NCI-H82 (cell line): ENCODE measurements at regions not wholly inside any gene's neighbourhood (a gene's known extent, or its start where the extent isn't known, plus 50 kb on each side); places are given as distances from the start of the nearest gene placed in this dataset.
"Not testable (repeated sequence)": the region's sequence is repeated elsewhere in the genome, so short reads cannot be mapped to it uniquely, and the experiment has no call there.

Experiments
- DNase-seq: peaks from one replicate; lab custom pipeline; 2025; lab: John Stamatoyannopoulos, UW

DNA sequence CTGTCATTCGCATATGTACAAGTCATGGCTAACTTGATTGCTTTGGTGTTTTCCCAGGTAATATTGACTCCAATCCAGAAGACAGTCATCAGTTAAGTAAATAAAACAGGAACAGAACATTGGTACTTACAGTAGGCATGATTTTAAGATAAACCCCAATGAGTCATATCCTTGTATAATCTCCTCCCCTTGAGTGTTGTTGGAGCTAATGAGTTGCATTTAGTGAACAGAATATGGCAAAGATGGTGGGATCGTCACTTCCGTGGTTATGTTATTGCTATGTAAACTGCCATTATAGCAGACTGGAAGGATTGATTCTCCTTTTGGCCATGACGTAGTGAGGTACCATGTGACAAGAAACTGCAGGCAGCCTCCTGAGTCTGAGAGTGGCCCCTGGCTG lies 102.2 kb downstream of the TMX1 start:
- DNase-seq: no peak

DNA sequence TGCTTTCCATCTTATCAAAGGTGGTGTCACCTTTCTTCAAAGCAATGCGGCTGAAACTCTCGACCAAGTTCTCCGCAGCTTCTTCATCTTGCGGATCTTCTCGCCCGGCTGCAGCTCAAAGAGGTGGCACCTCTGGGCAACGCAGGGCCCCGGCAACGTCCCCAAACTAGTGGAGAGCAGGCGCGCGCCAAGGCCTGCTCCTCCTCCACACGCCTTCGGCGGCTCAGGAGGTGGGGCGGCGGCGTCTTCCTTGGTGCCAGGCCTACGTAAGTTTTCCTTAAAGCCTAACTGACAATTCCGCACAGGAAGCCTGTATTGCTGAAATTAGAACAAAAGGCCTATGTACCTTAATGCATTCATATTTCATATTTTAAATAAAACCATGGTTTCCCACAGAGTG lies 112.0 kb downstream of the TMX1 start:
- no peak for DNase-seq

DNA sequence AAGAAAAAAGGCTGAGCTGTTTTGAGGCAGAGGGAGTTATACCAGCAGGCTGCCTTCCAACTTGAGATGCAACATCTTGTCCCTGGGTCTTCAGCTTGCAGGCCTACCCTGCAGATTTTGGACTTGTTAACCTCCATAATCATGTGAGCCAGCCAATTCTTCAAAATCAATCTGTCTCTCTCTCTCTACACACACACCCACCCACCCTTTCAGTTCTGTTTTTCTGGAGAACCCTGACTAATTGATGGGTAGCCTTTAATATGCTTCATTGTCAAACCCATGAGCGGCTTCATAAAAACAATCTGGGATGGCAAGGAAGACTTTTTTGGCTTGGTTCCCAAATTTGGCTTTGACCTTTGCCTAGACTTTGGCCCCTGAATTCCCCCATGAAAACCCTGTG lies 113.9 kb downstream of the TMX1 start:
- no peak for DNase-seq

- DNase-seq: no peak
Observed at GRCh38 chr14:51354846-51355245, 114.8 kb downstream of the TMX1 start.

GRCh38 chr14:51356381-51356780 lies 116.3 kb downstream of the TMX1 start:
- DNase-seq: peak; percentile 76

- no peak for DNase-seq
Observed at GRCh38 chr14:51357250-51357649, 117.2 kb downstream of the TMX1 start.

DNA sequence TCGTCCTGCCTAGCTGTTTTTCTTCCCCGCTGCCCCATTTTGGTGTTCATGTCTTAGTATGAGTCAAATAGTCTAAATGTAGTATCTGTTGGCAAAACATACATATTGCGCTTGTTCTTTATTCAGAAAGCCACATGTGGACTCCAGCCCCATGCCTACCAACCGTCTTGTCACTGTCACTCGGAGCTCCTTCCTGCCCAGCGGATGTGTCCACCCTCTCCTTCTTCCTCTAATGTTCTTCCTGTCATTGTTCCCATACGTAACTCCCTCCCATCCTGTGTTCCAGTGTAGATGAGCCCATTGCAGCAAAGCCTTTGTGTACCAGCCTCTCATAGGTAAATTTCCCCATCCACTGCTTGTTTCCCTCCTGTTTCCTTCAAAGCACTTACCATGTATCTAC lies 120.5 kb downstream of the TMX1 start:
- no peak for DNase-seq

DNA sequence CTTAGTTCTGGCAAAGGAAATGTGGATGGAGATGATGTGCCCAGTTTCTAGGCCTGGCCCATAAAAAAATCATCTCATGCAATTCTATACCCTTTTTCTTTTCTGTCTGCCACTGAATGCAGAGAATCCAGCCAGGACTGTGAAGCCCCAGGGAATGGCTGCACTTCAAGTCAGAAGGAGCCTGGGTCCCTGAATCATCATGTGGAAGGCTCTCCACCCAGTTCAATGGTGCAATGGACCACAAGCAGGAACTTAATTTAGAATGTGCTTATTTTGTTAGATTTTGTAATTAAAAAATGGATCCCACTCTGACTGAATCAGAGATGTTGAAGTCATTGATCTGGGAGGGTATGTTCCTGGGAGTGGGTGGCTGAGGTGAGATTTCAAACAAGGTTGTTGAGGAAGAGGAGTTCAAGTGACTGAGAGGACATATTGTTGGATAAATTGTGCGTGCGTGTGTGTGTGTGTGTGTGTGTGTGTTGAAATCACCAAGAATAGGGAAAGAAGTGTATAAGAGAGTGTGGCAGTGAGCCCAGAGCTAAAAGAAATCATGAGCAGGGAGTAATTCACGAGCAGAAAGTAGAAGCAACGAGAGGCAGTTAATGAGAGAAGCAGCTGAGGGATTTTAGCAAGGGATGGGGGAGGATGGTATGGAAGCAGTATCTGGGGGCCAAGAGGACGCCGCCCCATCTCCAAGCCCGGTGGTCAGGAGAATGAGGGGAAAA lies 125.4 kb downstream of the TMX1 start:
- peak; percentile 9 for DNase-seq

GRCh38 chr14:51366460-51366859 lies 126.4 kb downstream of the TMX1 start:
- DNase-seq: not testable (repeated sequence)

GRCh38 chr14:51366866-51367599 lies 127.0 kb downstream of the TMX1 start:
- DNase-seq: peak; percentile 38

GRCh38 chr14:51367600-51367931 lies 127.5 kb downstream of the TMX1 start:
- DNase-seq: no peak

DNA sequence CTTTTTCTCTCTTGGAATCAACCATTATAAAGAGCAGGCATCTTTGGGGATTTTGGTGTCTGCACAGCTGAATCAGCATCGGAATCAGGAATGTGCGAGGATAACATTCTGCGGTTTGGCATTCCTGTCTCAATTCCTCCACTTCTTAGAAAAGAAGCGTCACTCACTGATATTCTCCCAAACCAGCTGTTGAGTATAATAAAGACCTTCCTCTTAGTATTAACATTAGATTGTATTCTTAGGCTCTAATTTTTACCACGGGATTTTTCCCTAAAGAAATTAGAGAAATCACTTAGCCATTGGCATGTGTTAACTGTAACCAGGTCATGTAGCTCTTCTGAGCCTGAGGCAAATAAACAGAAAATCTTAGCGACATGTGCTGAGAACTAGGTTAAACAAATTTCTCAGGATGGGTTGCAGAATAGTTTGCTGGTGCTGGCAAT lies 128.7 kb downstream of the TMX1 start:
- DNase-seq: no peak

DNA sequence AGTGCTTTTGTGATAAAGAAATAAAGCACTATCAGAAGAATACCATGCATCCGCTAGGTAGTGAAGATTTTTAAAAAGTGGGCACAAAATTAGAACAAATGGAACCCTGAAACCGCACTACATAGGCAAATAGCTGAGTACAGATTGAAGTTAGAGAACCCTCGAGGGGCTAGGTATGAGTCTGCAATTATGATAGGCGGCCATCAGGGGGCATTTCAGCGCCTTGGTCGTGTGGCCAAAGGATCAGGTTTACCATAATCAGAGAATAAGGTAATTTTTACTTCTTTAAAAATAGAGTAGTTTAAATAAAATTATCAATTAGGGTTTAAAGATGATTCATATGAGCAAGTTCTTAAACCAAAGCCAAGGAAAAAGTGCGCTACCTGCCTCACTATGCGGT lies 129.8 kb downstream of the TMX1 start:
- peak; percentile 30 for DNase-seq

- DNase-seq: peak; percentile 66
Observed at GRCh38 chr14:51370758-51371386, 130.8 kb downstream of the TMX1 start.

DNA sequence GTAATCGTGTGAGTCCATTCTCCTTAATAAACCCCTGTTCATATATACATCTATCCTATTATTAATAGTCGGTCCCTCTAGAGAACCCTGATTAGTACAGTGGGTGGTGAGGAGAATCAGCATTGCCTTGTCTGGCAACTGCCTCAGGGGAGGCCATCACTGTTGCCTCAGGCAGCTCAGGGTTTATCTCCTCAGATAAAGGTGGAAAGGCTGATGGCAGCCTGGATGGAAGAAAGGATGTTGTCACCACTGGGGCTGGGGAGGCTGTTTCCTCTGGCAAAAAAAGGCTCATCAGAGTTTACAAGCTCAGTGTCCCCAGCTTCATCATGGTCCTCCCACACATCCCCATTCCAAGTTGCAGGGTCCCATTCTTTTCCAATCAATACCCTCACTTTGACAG lies 137.1 kb downstream of the TMX1 start:
- DNase-seq: not testable (repeated sequence)

GRCh38 chr14:51382506-51382905 lies 142.5 kb downstream of the TMX1 start:
- peak; percentile 93 for DNase-seq

DNA sequence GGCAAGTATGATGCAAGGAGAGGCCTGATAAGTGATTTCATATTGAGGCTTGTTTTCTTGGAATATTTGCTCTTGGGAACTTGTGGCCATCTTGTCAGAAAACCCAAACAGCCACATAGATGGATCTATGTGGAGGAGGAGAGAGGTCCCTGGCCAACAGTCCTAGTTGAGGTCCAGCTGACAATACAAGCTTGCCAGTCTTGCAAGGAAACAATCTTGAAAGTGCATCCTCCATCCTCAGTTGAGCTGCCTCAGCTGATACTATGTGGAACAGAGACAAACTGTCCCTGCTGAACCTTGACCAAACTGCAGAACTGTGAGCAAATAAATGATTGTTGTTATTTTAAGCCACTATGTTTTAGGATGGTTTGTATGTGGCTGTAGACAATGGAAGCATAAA lies 146.4 kb downstream of the TMX1 start:
- no peak for DNase-seq

GRCh38 chr14:51386983-51387735 lies 147.1 kb downstream of the TMX1 start:
- no peak for DNase-seq

GRCh38 chr14:51392416-51392815 lies 152.4 kb downstream of the TMX1 start:
- DNase-seq: no peak

DNA sequence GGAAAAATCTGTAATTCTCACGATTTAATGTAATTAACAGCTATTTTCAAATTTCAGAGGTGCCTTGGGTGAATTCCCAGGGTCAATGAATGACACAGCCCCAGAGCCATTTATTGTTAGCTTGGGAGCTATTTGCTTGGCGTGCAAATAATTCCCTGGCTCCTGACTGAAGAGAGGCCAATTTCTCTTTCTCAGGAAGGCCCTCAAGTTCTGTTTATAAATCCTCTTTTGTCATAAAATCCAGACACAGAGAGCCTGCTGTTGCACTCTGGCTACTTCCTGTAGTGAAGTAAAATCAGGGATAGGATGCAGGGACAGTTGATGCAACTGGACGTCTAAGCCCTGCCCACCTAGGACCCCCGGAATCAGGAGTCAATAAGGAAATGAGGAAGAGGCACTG lies 154.3 kb downstream of the TMX1 start:
- no peak for DNase-seq

GRCh38 chr14:51394804-51395203 lies 154.8 kb downstream of the TMX1 start:
- peak; percentile 17 for DNase-seq

DNA sequence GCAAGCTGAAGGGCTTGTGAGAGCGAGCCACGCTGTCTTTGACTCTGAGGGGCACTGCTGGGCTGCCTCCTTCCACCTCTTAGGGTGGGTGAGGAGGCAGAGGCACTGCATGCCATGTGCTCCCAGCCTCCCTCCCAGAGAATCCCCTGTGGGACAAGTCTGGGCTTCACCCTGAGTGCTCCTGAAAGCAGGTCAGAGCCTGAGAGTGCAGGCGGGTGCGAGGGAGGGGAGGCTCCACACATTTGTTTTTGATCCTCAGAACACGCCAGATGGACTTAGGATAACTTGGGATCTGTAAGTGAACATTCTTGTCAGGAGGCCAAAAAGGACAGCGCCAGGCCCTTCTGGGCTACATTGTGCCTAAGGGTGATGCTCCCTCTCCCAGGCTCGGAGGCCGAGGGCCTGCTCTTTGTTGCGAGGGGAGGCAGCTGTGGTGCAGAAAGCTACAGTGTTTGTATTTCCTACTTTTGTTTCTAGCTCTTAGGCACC lies 155.4 kb downstream of the TMX1 start:
- peak; percentile 96 for DNase-seq
